ENCODE measurements at regions not wholly inside any gene's neighbourhood (a gene's known extent, or its start where the extent isn't known, plus 50 kb on each side); places are given as distances from the start of the nearest gene placed in this dataset.

DNA sequence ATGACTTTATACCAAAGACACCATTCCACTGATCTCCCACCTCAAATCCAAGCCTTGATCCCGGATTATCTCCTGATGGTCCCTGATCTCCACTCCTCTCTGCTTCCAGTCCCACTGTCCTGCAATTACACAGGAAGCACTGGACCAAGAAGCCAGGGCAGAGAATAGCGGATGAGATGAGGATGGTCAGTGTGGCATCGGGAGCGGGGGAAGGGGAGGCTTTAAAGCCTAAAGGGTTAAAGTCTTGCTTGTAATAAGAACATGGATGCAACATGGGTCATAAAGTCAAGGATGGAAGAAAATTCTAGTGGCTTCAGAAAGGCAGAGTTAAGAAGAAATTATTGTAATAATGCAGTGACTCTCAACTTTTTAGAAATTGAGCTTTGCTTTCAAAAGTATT lies 364.0 kb upstream of the DUSP10 start:
- no peaks in the 10 kb centered on the region for H3K9me3 ChIP-seq
- no peaks in the 10 kb centered on the region for H4K20me1 ChIP-seq
- no peaks in the 10 kb centered on the region for H3K4me1 ChIP-seq
- no peak overlapping the region for H3K4me3 ChIP-seq
- H3K4me2 ChIP-seq: no peak overlapping the region
- TF ChIP-seq Cebpa-rat (IDR thresholded peaks at IDR 0.05): no peak
- H3K27me3 ChIP-seq: no peaks in the 10 kb centered on the region
- H3K9ac ChIP-seq: no peak overlapping the region
- no peaks in the 10 kb centered on the region for H3K36me3 ChIP-seq
- H3K27ac ChIP-seq: no peak overlapping the region

DNA sequence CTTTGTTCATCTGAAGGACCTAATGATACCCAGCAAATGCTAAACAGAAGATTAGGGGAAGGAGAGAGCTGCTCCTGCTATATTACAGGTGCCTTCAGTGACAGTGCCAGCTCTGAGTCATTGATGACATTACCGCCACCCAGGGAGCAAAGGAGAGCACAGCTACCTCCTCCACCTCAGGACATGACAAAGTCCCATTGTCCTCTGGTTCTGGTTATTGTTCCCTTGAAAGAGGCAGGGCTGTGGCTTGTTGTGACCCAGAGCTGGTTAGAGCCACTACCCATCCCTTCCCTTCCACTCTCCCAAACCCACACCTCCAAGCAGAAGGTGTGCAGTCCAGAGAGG lies 363.5 kb upstream of the DUSP10 start:
- Histone ChIP-seq H3K9me3 (no peaks in the 10 kb centered on the region), H3K27me3 (no peaks in the 10 kb centered on the region), H3K27ac (no peak overlapping the region), H3K36me3 (no peaks in the 10 kb centered on the region), H3K4me1 (no peaks in the 10 kb centered on the region), H4K20me1 (no peaks in the 10 kb centered on the region), H3K9ac (no peak overlapping the region), H3K4me3 (no peak overlapping the region), H3K4me2 (no peak overlapping the region)
- TF ChIP-seq Cebpa-rat (IDR thresholded peaks at IDR 0.05): no peak

GRCh38 chr1:222104694-222105392 lies 363.0 kb upstream of the DUSP10 start:
- Histone ChIP-seq H3K4me1 (no peaks in the 10 kb centered on the region), H3K4me2 (no peak overlapping the region), H4K20me1 (no peaks in the 10 kb centered on the region), H3K27me3 (no peaks in the 10 kb centered on the region), H3K4me3 (no peak overlapping the region), H3K9ac (no peak overlapping the region), H3K9me3 (no peaks in the 10 kb centered on the region), H3K27ac (no peak overlapping the region), H3K36me3 (no peaks in the 10 kb centered on the region)
- TF ChIP-seq Cebpa-rat (IDR thresholded peaks at IDR 0.05): no peak

- Histone ChIP-seq H3K9me3 (no peaks in the 10 kb centered on the region), H3K36me3 (no peaks in the 10 kb centered on the region), H3K4me3 (no peak overlapping the region), H3K4me2 (no peak overlapping the region), H3K4me1 (no peaks in the 10 kb centered on the region), H3K9ac (no peak overlapping the region), H4K20me1 (no peaks in the 10 kb centered on the region), H3K27ac (no peak overlapping the region), H3K27me3 (no peaks in the 10 kb centered on the region)
- TF ChIP-seq Cebpa-rat (IDR thresholded peaks at IDR 0.05): no peak
Observed at GRCh38 chr1:222104097-222104496, 362.2 kb upstream of the DUSP10 start.

DNA sequence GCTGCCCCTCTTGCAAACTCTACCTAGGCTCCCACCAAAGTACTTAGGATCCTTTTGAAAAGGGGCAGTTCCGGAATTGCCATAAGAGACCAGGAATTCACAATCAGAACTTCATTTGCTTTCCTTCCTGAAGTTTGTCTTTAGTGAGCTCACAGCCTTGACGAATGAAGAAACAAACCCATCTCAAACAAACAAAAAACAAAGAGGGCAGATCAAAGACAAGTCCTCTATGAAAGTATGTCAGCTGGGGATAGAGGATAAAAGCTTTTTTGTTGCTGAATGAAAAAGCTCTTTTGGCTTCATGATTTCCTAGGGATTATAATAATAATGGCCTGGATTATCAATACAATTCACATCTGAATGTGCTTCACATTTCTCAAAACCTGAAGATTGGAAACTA lies 357.9 kb upstream of the DUSP10 start:
- no peak overlapping the region for H3K9ac ChIP-seq
- no peaks in the 10 kb centered on the region for H3K36me3 ChIP-seq
- no peaks in the 10 kb centered on the region for H3K27me3 ChIP-seq
- no peak overlapping the region for H3K4me3 ChIP-seq
- H3K9me3 ChIP-seq: no peaks in the 10 kb centered on the region
- H3K27ac ChIP-seq: no peak overlapping the region
- H3K4me2 ChIP-seq: no peak overlapping the region
- no peak for TF ChIP-seq Cebpa-rat (IDR thresholded peaks at IDR 0.05)
- no peaks in the 10 kb centered on the region for H3K4me1 ChIP-seq
- H4K20me1 ChIP-seq: no peaks in the 10 kb centered on the region

GRCh38 chr1:222098404-222098803 lies 356.5 kb upstream of the DUSP10 start:
- Histone ChIP-seq H4K20me1 (no peaks in the 10 kb centered on the region), H3K4me1 (no peaks in the 10 kb centered on the region), H3K4me2 (no peak overlapping the region), H3K27me3 (no peaks in the 10 kb centered on the region), H3K36me3 (no peaks in the 10 kb centered on the region), H3K9me3 (no peaks in the 10 kb centered on the region), H3K4me3 (no peak overlapping the region), H3K9ac (no peak overlapping the region), H3K27ac (no peak overlapping the region)
- TF ChIP-seq Cebpa-rat (IDR thresholded peaks at IDR 0.05): no peak

- TF ChIP-seq Cebpa-rat (IDR thresholded peaks at IDR 0.05): no peak
- Histone ChIP-seq H3K27ac (no peak overlapping the region), H3K9me3 (no peaks in the 10 kb centered on the region)
Observed at GRCh38 chr1:222097588-222097987, 355.7 kb upstream of the DUSP10 start.

DNA sequence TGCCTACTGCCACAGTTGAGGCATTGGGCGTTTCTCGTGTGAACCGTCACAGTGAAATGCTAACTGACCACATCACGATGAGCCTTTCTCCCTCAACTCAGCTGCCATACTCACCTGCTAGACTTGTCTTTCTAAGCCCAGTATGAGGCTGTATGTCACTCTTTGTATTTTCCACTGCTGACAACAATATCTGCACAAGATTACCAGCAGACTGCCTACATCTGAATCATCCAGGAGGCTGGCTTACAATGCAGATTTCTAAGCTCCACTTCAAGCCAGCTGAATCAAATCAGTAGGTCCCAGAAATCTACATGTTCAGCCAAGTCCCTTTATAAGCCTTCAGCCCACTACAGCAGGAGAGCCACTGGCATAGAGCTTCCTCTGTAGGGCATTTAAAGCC lies 355.0 kb upstream of the DUSP10 start:
- H3K9ac ChIP-seq: no peak overlapping the region
- no peak for TF ChIP-seq Cebpa-rat (IDR thresholded peaks at IDR 0.05)
- no peaks in the 10 kb centered on the region for H3K4me1 ChIP-seq
- no peaks in the 10 kb centered on the region for H4K20me1 ChIP-seq
- H3K27ac ChIP-seq: no peak overlapping the region
- no peak overlapping the region for H3K4me3 ChIP-seq
- no peaks in the 10 kb centered on the region for H3K27me3 ChIP-seq
- no peak overlapping the region for H3K4me2 ChIP-seq
- no peaks in the 10 kb centered on the region for H3K36me3 ChIP-seq
- no peaks in the 10 kb centered on the region for H3K9me3 ChIP-seq

More at GRCh38 chr1:222097588-222097987, 355.7 kb upstream of the DUSP10 start:
- no peaks in the 10 kb centered on the region for H3K27me3 ChIP-seq
- H3K4me3 ChIP-seq: no peak overlapping the region
- no peaks in the 10 kb centered on the region for H4K20me1 ChIP-seq
- no peaks in the 10 kb centered on the region for H3K36me3 ChIP-seq
- no peaks in the 10 kb centered on the region for H3K4me1 ChIP-seq
- H3K9ac ChIP-seq: no peak overlapping the region
- H3K4me2 ChIP-seq: no peak overlapping the region

- Histone ChIP-seq H3K36me3 (no peaks in the 10 kb centered on the region), H3K27ac (no peak overlapping the region), H3K27me3 (no peaks in the 10 kb centered on the region), H4K20me1 (no peaks in the 10 kb centered on the region), H3K9me3 (no peaks in the 10 kb centered on the region), H3K4me2 (no peak overlapping the region), H3K9ac (no peak overlapping the region), H3K4me3 (no peak overlapping the region), H3K4me1 (no peaks in the 10 kb centered on the region)
- no peak for TF ChIP-seq Cebpa-rat (IDR thresholded peaks at IDR 0.05)
Observed at GRCh38 chr1:222096476-222096772, 354.5 kb upstream of the DUSP10 start.

DNA sequence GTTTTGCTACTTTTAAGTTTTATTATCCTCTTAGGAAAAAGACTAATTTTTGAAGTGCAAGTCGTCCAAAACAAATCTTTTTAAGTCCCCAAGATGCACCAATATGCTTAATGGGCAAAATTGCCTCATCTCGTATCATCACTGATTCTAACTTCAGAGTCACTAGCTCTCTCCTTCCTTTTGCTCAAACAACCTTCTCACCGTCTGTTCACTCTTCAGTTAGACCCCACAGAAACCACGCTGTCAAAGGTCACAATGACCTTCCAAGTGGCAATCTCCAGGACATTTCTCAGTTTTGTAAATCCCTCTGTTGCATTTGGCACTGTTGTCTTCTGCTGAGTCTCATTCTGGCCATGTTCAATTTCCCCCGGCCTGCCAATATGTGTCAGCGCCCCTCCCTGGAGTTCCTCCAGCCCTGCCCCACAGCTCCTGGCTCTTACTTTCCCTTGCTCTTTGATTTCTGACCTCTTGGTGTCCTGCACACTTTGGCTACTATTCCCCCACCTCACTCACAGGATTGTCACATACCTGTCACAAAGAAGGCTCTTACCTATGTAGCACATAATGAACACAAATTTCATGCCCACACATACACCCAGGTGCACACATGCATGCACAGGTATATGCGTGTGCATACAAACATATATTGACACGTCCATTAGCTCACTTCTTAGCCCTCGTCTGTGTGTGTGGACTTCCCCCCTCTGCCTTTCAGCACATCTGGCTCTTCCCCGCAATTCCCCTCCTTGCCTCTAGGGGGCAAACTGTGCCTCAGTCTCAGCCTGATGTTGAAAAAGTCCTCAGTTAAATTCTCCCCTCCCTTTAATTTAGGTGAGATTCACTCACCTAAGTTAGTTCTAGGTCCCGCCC lies 354.0 kb upstream of the DUSP10 start:
- no peaks in the 10 kb centered on the region for H3K36me3 ChIP-seq
- H4K20me1 ChIP-seq: no peaks in the 10 kb centered on the region
- no peak overlapping the region for H3K9ac ChIP-seq
- H3K4me1 ChIP-seq: no peaks in the 10 kb centered on the region
- TF ChIP-seq Cebpa-rat (IDR thresholded peaks at IDR 0.05): no peak
- no peak overlapping the region for H3K4me3 ChIP-seq
- no peak overlapping the region for H3K27ac ChIP-seq
- H3K4me2 ChIP-seq: no peak overlapping the region
- H3K27me3 ChIP-seq: no peaks in the 10 kb centered on the region
- H3K9me3 ChIP-seq: no peaks in the 10 kb centered on the region

Data from BLaER1 (cell line).